Astrocyte (in vitro differentiated cells and primary cell): ENCODE measurements at regions not wholly inside any gene's neighbourhood (a gene's known extent, or its start where the extent isn't known, plus 50 kb on each side); places are given as distances from the start of the nearest gene placed in this dataset.

Experiments
- EZH2 ChIP-seq: IDR thresholded peaks from 2 replicates; pipeline ENCODE4 v1.6.1; 2012; ENCODE audit warnings: mild to moderate bottlenecking, low read length, inconsistent platforms; ENCODE audit not compliant: insufficient read depth
- TF ChIP-seq, protein P1 (sequence below): IDR thresholded peaks from 2 replicates; pipeline ENCODE4 v1.5.1; 2011; ENCODE audit warnings: low read depth, mild to moderate bottlenecking, inconsistent platforms, low read length, moderate library complexity; ENCODE audit not compliant: insufficient read depth

DNA sequence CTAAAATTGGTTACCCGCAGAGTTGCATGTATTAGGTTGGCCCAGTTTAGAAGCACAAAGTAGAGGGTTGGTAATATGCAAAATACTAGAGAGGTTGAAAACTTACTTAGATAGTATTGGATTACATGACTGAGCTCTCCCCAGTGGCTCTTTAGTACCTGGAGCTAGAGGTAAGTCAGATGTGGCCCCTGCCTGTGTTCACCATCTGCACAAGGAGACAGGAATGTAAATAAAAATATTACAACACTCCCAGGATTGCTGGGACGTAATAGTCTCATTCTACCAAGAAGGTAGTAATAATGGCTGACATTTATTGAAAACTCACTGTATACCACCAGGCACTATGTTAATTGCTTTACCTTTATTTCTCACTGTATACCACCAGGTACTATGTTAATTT lies 129.6 kb downstream of the SLC17A6 start:
- TF ChIP-seq, protein P1, sequence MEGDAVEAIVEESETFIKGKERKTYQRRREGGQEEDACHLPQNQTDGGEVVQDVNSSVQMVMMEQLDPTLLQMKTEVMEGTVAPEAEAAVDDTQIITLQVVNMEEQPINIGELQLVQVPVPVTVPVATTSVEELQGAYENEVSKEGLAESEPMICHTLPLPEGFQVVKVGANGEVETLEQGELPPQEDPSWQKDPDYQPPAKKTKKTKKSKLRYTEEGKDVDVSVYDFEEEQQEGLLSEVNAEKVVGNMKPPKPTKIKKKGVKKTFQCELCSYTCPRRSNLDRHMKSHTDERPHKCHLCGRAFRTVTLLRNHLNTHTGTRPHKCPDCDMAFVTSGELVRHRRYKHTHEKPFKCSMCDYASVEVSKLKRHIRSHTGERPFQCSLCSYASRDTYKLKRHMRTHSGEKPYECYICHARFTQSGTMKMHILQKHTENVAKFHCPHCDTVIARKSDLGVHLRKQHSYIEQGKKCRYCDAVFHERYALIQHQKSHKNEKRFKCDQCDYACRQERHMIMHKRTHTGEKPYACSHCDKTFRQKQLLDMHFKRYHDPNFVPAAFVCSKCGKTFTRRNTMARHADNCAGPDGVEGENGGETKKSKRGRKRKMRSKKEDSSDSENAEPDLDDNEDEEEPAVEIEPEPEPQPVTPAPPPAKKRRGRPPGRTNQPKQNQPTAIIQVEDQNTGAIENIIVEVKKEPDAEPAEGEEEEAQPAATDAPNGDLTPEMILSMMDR = no peak
- no peak for TF ChIP-seq EZH2
